ENCODE measurements at regions not wholly inside any gene's neighbourhood (a gene's known extent, or its start where the extent isn't known, plus 50 kb on each side); places are given as distances from the start of the nearest gene placed in this dataset.
A peak's percentile ranks its signal among the peaks of the same experiment; 100 is the strongest.

- Mint-ChIP-seq H3K9me3 (ENCODE audit: unreplicated experiment) (peaks cover 12% of the 10 kb centered on the region), H3K4me3 (ENCODE audit: unreplicated experiment) (no peak overlapping the region), H3K27me3 (ENCODE audit: insufficient read depth, unreplicated experiment) (no peaks in the 10 kb centered on the region), H3K4me1 (ENCODE audit: insufficient read depth, unreplicated experiment) (peaks cover 6% of the 10 kb centered on the region), H3K27ac (ENCODE audit: low read depth, unreplicated experiment) (no peak overlapping the region), H3K36me3 (ENCODE audit: insufficient read depth, unreplicated experiment) (no peaks in the 10 kb centered on the region)
- BruUV-seq (replicated peaks) = no TSS peak
- TF ChIP-seq, protein P1, sequence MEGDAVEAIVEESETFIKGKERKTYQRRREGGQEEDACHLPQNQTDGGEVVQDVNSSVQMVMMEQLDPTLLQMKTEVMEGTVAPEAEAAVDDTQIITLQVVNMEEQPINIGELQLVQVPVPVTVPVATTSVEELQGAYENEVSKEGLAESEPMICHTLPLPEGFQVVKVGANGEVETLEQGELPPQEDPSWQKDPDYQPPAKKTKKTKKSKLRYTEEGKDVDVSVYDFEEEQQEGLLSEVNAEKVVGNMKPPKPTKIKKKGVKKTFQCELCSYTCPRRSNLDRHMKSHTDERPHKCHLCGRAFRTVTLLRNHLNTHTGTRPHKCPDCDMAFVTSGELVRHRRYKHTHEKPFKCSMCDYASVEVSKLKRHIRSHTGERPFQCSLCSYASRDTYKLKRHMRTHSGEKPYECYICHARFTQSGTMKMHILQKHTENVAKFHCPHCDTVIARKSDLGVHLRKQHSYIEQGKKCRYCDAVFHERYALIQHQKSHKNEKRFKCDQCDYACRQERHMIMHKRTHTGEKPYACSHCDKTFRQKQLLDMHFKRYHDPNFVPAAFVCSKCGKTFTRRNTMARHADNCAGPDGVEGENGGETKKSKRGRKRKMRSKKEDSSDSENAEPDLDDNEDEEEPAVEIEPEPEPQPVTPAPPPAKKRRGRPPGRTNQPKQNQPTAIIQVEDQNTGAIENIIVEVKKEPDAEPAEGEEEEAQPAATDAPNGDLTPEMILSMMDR (IDR thresholded peaks at IDR 0.05; ENCODE audit: unreplicated experiment) = no peak
- CTCF ChIA-PET = no interaction called here
- no peak for DNase-seq (ENCODE audit: unreplicated experiment)
- POLR2A ChIA-PET = no interaction called here
- intact Hi-C loops (cut with micrococcal nuclease) = no loop called here
These were observed 388.5 kb upstream of the SORCS1 start for GRCh38 chr10:107552963-107553362.

DNA sequence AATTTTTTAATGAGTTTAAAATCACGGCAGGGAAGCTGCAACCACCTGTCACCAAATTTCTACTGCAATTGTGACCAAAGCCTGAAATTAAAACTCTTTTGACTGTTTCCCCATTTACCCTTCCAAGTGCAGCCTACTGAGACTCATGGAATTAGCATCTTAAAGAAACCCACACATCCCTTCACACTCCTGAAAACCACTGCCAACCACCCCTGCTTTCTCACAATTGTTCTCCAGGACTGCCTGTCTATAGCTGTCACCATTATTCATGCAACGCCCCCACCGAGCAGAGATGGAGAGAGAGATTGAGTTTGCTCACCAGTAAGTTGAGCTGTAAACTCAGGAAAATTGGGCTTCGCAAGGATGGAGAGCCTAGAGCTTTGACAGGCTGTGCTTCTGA lies 383.8 kb upstream of the SORCS1 start:
- no TSS peak for BruUV-seq (replicated peaks)
- peaks cover 12% of the 10 kb centered on the region for H3K9me3 Mint-ChIP-seq (ENCODE audit: unreplicated experiment)

GRCh38 chr10:107546986-107547385 lies 382.5 kb upstream of the SORCS1 start:
- Mint-ChIP-seq H3K27ac (ENCODE audit: low read depth, unreplicated experiment) (peak overlapping the region; percentile 84), H3K4me3 (ENCODE audit: unreplicated experiment) (no peak overlapping the region), H3K4me1 (ENCODE audit: insufficient read depth, unreplicated experiment) (peaks cover 18% of the 10 kb centered on the region), H3K9me3 (ENCODE audit: unreplicated experiment) (peaks cover 12% of the 10 kb centered on the region), H3K36me3 (ENCODE audit: insufficient read depth, unreplicated experiment) (no peaks in the 10 kb centered on the region), H3K27me3 (ENCODE audit: insufficient read depth, unreplicated experiment) (no peaks in the 10 kb centered on the region)
- BruUV-seq (replicated peaks) = no TSS peak
- TF ChIP-seq, protein P1 (IDR thresholded peaks at IDR 0.05; ENCODE audit: unreplicated experiment) = no peak
- CTCF ChIA-PET = interaction anchor here (0.8 kb wide), 1 partner anchor 48 kb away, joined by 4 read pairs; no protein-coding TSS in a partner anchor
- POLR2A ChIA-PET = interaction anchor here (1.4 kb wide), 1 partner anchor 70 kb away, joined by 4 read pairs; no protein-coding TSS in a partner anchor
- no peak for DNase-seq (ENCODE audit: unreplicated experiment)
- intact Hi-C loops (cut with micrococcal nuclease) = loop anchor here (1.0 to 10.0 kb wide), 2 partner anchors 68 to 132 kb away; no protein-coding TSS in a partner anchor

More for the DNA sequence above, 383.8 kb upstream of the SORCS1 start:
- H3K27me3 Mint-ChIP-seq (ENCODE audit: insufficient read depth, unreplicated experiment) = no peaks in the 10 kb centered on the region
- peaks cover 18% of the 10 kb centered on the region for H3K4me1 Mint-ChIP-seq (ENCODE audit: insufficient read depth, unreplicated experiment)
- no peak overlapping the region for H3K4me3 Mint-ChIP-seq (ENCODE audit: unreplicated experiment)
- CTCF ChIA-PET = interaction anchor here (0.7 kb wide), 2 partner anchors 27 to 56 kb away, joined by 3 read pairs; no protein-coding TSS in a partner anchor
- TF ChIP-seq, protein P1 (IDR thresholded peaks at IDR 0.05; ENCODE audit: unreplicated experiment) = no peak
- POLR2A ChIA-PET = no interaction called here
- H3K36me3 Mint-ChIP-seq (ENCODE audit: insufficient read depth, unreplicated experiment) = no peaks in the 10 kb centered on the region
- intact Hi-C loops (cut with micrococcal nuclease) = loop anchor here (10.0 kb wide), 1 partner anchor 134 kb away; no protein-coding TSS in a partner anchor
- no peak overlapping the region for H3K27ac Mint-ChIP-seq (ENCODE audit: low read depth, unreplicated experiment)
- no peak for DNase-seq (ENCODE audit: unreplicated experiment)

- TF ChIP-seq, protein P1 (IDR thresholded peaks at IDR 0.05; ENCODE audit: unreplicated experiment) = no peak
- no peaks in the 10 kb centered on the region for H3K27me3 Mint-ChIP-seq (ENCODE audit: insufficient read depth, unreplicated experiment)
- peaks cover 18% of the 10 kb centered on the region for H3K4me1 Mint-ChIP-seq (ENCODE audit: insufficient read depth, unreplicated experiment)
- peak overlapping the region; percentile 84 for H3K27ac Mint-ChIP-seq (ENCODE audit: low read depth, unreplicated experiment)
- peaks cover 12% of the 10 kb centered on the region for H3K9me3 Mint-ChIP-seq (ENCODE audit: unreplicated experiment)
- ChIA-PET POLR2A (interaction anchor here (0.7 to 1.4 kb wide), 3 partner anchors 9 to 104 kb away, joined by 3 to 4 read pairs (median 3); no protein-coding TSS in a partner anchor), CTCF (interaction anchor here (1.0 to 1.8 kb wide), 5 partner anchors 9 to 835 kb away, joined by 3 to 6 read pairs (median 4); no protein-coding TSS in a partner anchor)
- H3K36me3 Mint-ChIP-seq (ENCODE audit: insufficient read depth, unreplicated experiment) = no peaks in the 10 kb centered on the region
- peak overlapping the region; percentile 58 for H3K4me3 Mint-ChIP-seq (ENCODE audit: unreplicated experiment)
- no TSS peak for BruUV-seq (replicated peaks)
- intact Hi-C loops (cut with micrococcal nuclease) = loop anchor here (1.0 to 10.0 kb wide), 2 partner anchors 69 to 131 kb away; no protein-coding TSS in a partner anchor
- peak; percentile 89 for DNase-seq (ENCODE audit: unreplicated experiment)
These were observed 381.8 kb upstream of the SORCS1 start for GRCh38 chr10:107546284-107546683.

Measured in MCF 10A (cell line).